ENCODE measurements at regions not wholly inside any gene's neighbourhood (a gene's known extent, or its start where the extent isn't known, plus 50 kb on each side); places are given as distances from the start of the nearest gene placed in this dataset.

DNA sequence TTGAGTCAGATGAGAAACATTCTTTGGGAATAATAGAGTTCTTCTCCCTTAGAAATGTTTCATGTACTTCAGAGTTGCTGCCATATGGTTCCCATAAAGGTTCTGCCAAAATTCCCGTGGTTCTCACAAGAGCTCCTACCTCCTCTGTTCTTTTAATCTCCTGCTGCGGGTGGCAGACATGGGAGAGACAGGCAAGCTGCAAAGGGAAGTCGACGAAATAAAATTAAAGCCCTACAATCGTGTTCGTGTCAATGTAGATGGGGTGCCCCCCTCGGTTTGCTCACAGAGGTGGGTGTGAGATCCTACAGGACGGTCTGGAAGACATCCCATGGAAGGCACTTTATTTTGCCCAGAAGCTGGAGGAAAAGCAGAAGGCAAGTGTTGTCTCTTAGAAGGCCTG lies 276.0 kb downstream of the RWDD3 start:
- Histone ChIP-seq H3K4me1 (ENCODE audit: control insufficient read depth, insufficient read depth, low read length) (no peaks in the 10 kb centered on the region), H3K9me3 (ENCODE audit: control insufficient read depth, insufficient read depth, low read depth, low read length) (no peaks in the 10 kb centered on the region), H3K36me3 (ENCODE audit: control insufficient read depth in 2 of 2, insufficient read depth in 1 of 2, low read length in 2 of 2) (no peaks in the 10 kb centered on the region), H3K27ac (ENCODE audit: extremely low read depth, low read depth, low read length) (no peak overlapping the region), H3K4me3 (ENCODE audit: low read depth, low read length) (no peak overlapping the region)
- ChIA-PET POLR2A (no interaction called here), CTCF (no interaction called here)
- no peak for TF ChIP-seq ZNF558 (tag by site-specific recombination; IDR thresholded peaks at IDR 0.05)
- no peak for TF ChIP-seq ZNF311 (tag by site-specific recombination; IDR thresholded peaks at IDR 0.05; ENCODE audit: borderline replicate concordance)
- no peak for TF ChIP-seq ZBTB44 (tag by site-specific recombination; IDR thresholded peaks at IDR 0.05)
- no peak for TF ChIP-seq PBX3 (CRISPR knock-in tag; IDR thresholded peaks at IDR 0.05)
- no peak for TF ChIP-seq ZNF549 (tag by site-specific recombination; IDR thresholded peaks at IDR 0.05)
- TF ChIP-seq FEZF1 (tag by site-specific recombination; IDR thresholded peaks at IDR 0.05): no peak
- no peak for TF ChIP-seq ZNF16 (tag by site-specific recombination; IDR thresholded peaks at IDR 0.05; ENCODE audit: low read depth)
- no peak for TF ChIP-seq ZNF561 (tag by site-specific recombination; IDR thresholded peaks at IDR 0.05; ENCODE audit: borderline replicate concordance)
- no peak for TF ChIP-seq PRDM10 (tag by site-specific recombination; IDR thresholded peaks at IDR 0.05)
- no peak for TF ChIP-seq SP2 (tag by site-specific recombination; IDR thresholded peaks at IDR 0.05)
- TF ChIP-seq ZNF146 (tag by site-specific recombination; IDR thresholded peaks at IDR 0.05): no peak
- no peak for TF ChIP-seq MZF1 (tag by site-specific recombination; IDR thresholded peaks at IDR 0.05; ENCODE audit: borderline replicate concordance)

DNA sequence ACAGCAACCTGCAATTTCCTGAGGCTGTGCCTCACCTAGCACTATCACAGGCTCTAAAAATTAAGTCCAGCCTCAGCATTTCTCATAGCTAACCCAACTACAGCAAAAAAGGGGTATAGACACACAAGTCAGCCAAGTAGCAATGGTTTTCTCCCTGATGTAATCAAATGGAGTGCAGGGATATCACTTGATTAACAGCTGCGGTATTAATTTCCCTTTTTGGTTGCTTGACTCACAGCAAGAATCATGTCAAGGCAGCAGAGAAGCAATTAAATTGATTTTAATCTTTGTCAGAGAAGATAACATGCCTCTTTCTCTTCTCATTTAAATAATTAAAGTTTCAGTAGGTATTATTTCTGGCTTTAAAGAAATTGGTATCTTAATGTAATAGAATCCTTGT lies 278.9 kb downstream of the RWDD3 start:
- CTCF ChIA-PET: no interaction called here
- H3K9me3 ChIP-seq (ENCODE audit: control insufficient read depth, insufficient read depth, low read depth, low read length): no peaks in the 10 kb centered on the region
- H3K4me3 ChIP-seq (ENCODE audit: low read depth, low read length): no peak overlapping the region
- H3K4me1 ChIP-seq (ENCODE audit: control insufficient read depth, insufficient read depth, low read length): no peaks in the 10 kb centered on the region
- TF ChIP-seq ZNF76 (tag by site-specific recombination; IDR thresholded peaks at IDR 0.05; ENCODE audit: borderline replicate concordance, low read depth): no peak
- no peak for TF ChIP-seq ZFP37 (tag by site-specific recombination; IDR thresholded peaks at IDR 0.05)
- no peak for TF ChIP-seq SETDB1 (IDR thresholded peaks at IDR 0.05; ENCODE audit: insufficient read length, low read length)
- TF ChIP-seq, protein P1, sequence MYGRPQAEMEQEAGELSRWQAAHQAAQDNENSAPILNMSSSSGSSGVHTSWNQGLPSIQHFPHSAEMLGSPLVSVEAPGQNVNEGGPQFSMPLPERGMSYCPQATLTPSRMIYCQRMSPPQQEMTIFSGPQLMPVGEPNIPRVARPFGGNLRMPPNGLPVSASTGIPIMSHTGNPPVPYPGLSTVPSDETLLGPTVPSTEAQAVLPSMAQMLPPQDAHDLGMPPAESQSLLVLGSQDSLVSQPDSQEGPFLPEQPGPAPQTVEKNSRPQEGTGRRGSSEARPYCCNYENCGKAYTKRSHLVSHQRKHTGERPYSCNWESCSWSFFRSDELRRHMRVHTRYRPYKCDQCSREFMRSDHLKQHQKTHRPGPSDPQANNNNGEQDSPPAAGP (tag by site-specific recombination; IDR thresholded peaks at IDR 0.05): no peak
- TF ChIP-seq, protein P2, sequence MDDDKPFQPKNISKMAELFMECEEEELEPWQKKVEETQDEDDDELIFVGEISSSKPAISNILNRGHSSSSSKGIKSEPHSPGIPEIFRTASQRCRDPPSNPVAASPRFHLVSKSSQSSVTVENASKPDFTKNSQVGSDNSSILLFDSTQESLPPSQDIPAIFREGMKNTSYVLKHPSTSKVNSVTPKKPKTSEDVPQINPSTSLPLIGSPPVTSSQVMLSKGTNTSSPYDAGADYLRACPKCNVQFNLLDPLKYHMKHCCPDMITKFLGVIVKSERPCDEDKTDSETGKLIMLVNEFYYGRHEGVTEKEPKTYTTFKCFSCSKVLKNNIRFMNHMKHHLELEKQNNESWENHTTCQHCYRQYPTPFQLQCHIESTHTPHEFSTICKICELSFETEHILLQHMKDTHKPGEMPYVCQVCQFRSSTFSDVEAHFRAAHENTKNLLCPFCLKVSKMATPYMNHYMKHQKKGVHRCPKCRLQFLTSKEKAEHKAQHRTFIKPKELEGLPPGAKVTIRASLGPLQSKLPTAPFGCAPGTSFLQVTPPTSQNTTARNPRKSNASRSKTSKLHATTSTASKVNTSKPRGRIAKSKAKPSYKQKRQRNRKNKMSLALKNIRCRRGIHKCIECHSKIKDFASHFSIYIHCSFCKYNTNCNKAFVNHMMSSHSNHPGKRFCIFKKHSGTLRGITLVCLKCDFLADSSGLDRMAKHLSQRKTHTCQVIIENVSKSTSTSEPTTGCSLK (tag by site-specific recombination; IDR thresholded peaks at IDR 0.05): no peak
- POLR2A ChIA-PET: no interaction called here
- no peaks in the 10 kb centered on the region for H3K36me3 ChIP-seq (ENCODE audit: control insufficient read depth in 2 of 2, insufficient read depth in 1 of 2, low read length in 2 of 2)
- H3K27ac ChIP-seq (ENCODE audit: extremely low read depth, low read depth, low read length): no peak overlapping the region

Data from HEK293 (cell line).